ENCODE measurements at regions not wholly inside any gene's neighbourhood (a gene's known extent, or its start where the extent isn't known, plus 50 kb on each side); places are given as distances from the start of the nearest gene placed in this dataset.
"Not testable (repeated sequence)": the region's sequence is repeated elsewhere in the genome, so short reads cannot be mapped to it uniquely, and the experiment has no call there.

- H3K9me3 Mint-ChIP-seq, result no peaks in the 10 kb centered on the region
- H3K27ac Mint-ChIP-seq, result no peak overlapping the region
- peaks cover 9% of the 10 kb centered on the region for H3K4me1 Mint-ChIP-seq
- H3K36me3 Mint-ChIP-seq (ENCODE audit: low read depth), result no peaks in the 10 kb centered on the region
- H3K27me3 Mint-ChIP-seq, result peaks cover 5% of the 10 kb centered on the region
- no peak for DNase-seq
- no peak overlapping the region for H3K4me3 Mint-ChIP-seq
- no peak for ATAC-seq
These were observed 468.6 kb upstream of the ZMIZ1 start for GRCh38 chr10:78600121-78600665.

- H3K4me1 Mint-ChIP-seq, result peaks cover 9% of the 10 kb centered on the region
- no peaks in the 10 kb centered on the region for H3K9me3 Mint-ChIP-seq
- no peak for ATAC-seq
- H3K27me3 Mint-ChIP-seq, result peaks cover 5% of the 10 kb centered on the region
- H3K4me3 Mint-ChIP-seq, result no peak overlapping the region
- no peaks in the 10 kb centered on the region for H3K36me3 Mint-ChIP-seq (ENCODE audit: low read depth)
- no peak overlapping the region for H3K27ac Mint-ChIP-seq
- no peak for DNase-seq
These were observed 468.0 kb upstream of the ZMIZ1 start for GRCh38 chr10:78600740-78601139.

- Mint-ChIP-seq H3K36me3 (ENCODE audit: low read depth) (no peaks in the 10 kb centered on the region), H3K4me3 (no peak overlapping the region), H3K9me3 (no peaks in the 10 kb centered on the region), H3K4me1 (peaks cover 9% of the 10 kb centered on the region), H3K27ac (no peak overlapping the region), H3K27me3 (peaks cover 3% of the 10 kb centered on the region)
- DNase-seq (peak; percentile 43), ATAC-seq (peak; percentile 71)
These were observed 466.4 kb upstream of the ZMIZ1 start for GRCh38 chr10:78602201-78602932.

GRCh38 chr10:78604286-78604685 is 464.5 kb upstream of the ZMIZ1 start:
- ATAC-seq (no peak), DNase-seq (no peak)
- H3K36me3 Mint-ChIP-seq (ENCODE audit: low read depth), result no peaks in the 10 kb centered on the region
- peaks cover 1% of the 10 kb centered on the region for H3K27me3 Mint-ChIP-seq
- peaks cover 9% of the 10 kb centered on the region for H3K4me1 Mint-ChIP-seq
- H3K9me3 Mint-ChIP-seq, result peaks cover 11% of the 10 kb centered on the region
- H3K4me3 Mint-ChIP-seq, result no peak overlapping the region
- H3K27ac Mint-ChIP-seq, result no peak overlapping the region

- no peak for DNase-seq
- Mint-ChIP-seq H3K27me3 (peaks cover 1% of the 10 kb centered on the region), H3K4me1 (peaks cover 9% of the 10 kb centered on the region), H3K4me3 (no peak overlapping the region), H3K27ac (no peak overlapping the region), H3K36me3 (ENCODE audit: low read depth) (no peaks in the 10 kb centered on the region), H3K9me3 (peaks cover 14% of the 10 kb centered on the region)
- ATAC-seq, result no peak
These were observed 464.0 kb upstream of the ZMIZ1 start for GRCh38 chr10:78604721-78605120.

- Mint-ChIP-seq H3K36me3 (ENCODE audit: low read depth) (no peaks in the 10 kb centered on the region), H3K27ac (no peak overlapping the region), H3K4me1 (peaks cover 11% of the 10 kb centered on the region), H3K9me3 (peaks cover 22% of the 10 kb centered on the region), H3K4me3 (no peak overlapping the region), H3K27me3 (peaks cover 3% of the 10 kb centered on the region)
- no peak for DNase-seq
- peak; percentile 63 for ATAC-seq
These were observed 462.9 kb upstream of the ZMIZ1 start for GRCh38 chr10:78605800-78606350.

GRCh38 chr10:78606766-78607165 is 462.0 kb upstream of the ZMIZ1 start:
- not testable (repeated sequence) for H3K27me3 Mint-ChIP-seq; H3K4me3 Mint-ChIP-seq; DNase-seq; H3K36me3 Mint-ChIP-seq (ENCODE audit: low read depth); ATAC-seq; H3K27ac Mint-ChIP-seq
- H3K4me1 Mint-ChIP-seq, result peaks cover 11% of the 10 kb centered on the region
- H3K9me3 Mint-ChIP-seq, result peaks cover 22% of the 10 kb centered on the region

- peaks cover 2% of the 10 kb centered on the region for H3K4me1 Mint-ChIP-seq
- no peak for DNase-seq
- H3K4me3 Mint-ChIP-seq, result no peak overlapping the region
- no peaks in the 10 kb centered on the region for H3K36me3 Mint-ChIP-seq (ENCODE audit: low read depth)
- peaks cover 22% of the 10 kb centered on the region for H3K9me3 Mint-ChIP-seq
- peaks cover 9% of the 10 kb centered on the region for H3K27me3 Mint-ChIP-seq
- ATAC-seq, result no peak
- no peak overlapping the region for H3K27ac Mint-ChIP-seq
These were observed 458.8 kb upstream of the ZMIZ1 start for GRCh38 chr10:78609976-78610375.

GRCh38 chr10:78613132-78613531 is 455.6 kb upstream of the ZMIZ1 start:
- Mint-ChIP-seq H3K27ac (no peak overlapping the region), H3K4me3 (no peak overlapping the region), H3K36me3 (ENCODE audit: low read depth) (no peaks in the 10 kb centered on the region), H3K9me3 (peaks cover 19% of the 10 kb centered on the region), H3K4me1 (peaks cover 2% of the 10 kb centered on the region), H3K27me3 (peaks cover 20% of the 10 kb centered on the region)
- no peak for DNase-seq
- no peak for ATAC-seq

GRCh38 chr10:78614267-78614666 is 454.5 kb upstream of the ZMIZ1 start:
- Mint-ChIP-seq H3K27ac (no peak overlapping the region), H3K4me1 (peaks cover 2% of the 10 kb centered on the region), H3K36me3 (ENCODE audit: low read depth) (no peaks in the 10 kb centered on the region), H3K27me3 (peaks cover 20% of the 10 kb centered on the region), H3K9me3 (peaks cover 11% of the 10 kb centered on the region), H3K4me3 (no peak overlapping the region)
- DNase-seq (no peak), ATAC-seq (no peak)

- no peak overlapping the region for H3K27ac Mint-ChIP-seq
- DNase-seq, result no peak
- ATAC-seq, result no peak
- H3K4me3 Mint-ChIP-seq, result no peak overlapping the region
- H3K9me3 Mint-ChIP-seq, result peaks cover 8% of the 10 kb centered on the region
- H3K36me3 Mint-ChIP-seq (ENCODE audit: low read depth), result no peaks in the 10 kb centered on the region
- H3K27me3 Mint-ChIP-seq, result peaks cover 20% of the 10 kb centered on the region
- H3K4me1 Mint-ChIP-seq, result peaks cover 2% of the 10 kb centered on the region
These were observed 454.0 kb upstream of the ZMIZ1 start for GRCh38 chr10:78614744-78615143.

GRCh38 chr10:78616125-78616695 is 452.6 kb upstream of the ZMIZ1 start:
- Mint-ChIP-seq H3K27me3 (peaks cover 16% of the 10 kb centered on the region), H3K36me3 (ENCODE audit: low read depth) (no peaks in the 10 kb centered on the region), H3K27ac (no peak overlapping the region), H3K4me3 (no peak overlapping the region), H3K9me3 (no peaks in the 10 kb centered on the region), H3K4me1 (no peaks in the 10 kb centered on the region)
- ATAC-seq (no peak), DNase-seq (no peak)

GRCh38 chr10:78617115-78617514 is 451.7 kb upstream of the ZMIZ1 start:
- H3K36me3 Mint-ChIP-seq (ENCODE audit: low read depth), result no peaks in the 10 kb centered on the region
- H3K27ac Mint-ChIP-seq, result no peak overlapping the region
- H3K4me1 Mint-ChIP-seq, result no peaks in the 10 kb centered on the region
- no peak for DNase-seq
- ATAC-seq, result no peak
- peaks cover 13% of the 10 kb centered on the region for H3K27me3 Mint-ChIP-seq
- H3K4me3 Mint-ChIP-seq, result no peak overlapping the region
- H3K9me3 Mint-ChIP-seq, result no peaks in the 10 kb centered on the region

- H3K27me3 Mint-ChIP-seq, result peaks cover 13% of the 10 kb centered on the region
- H3K27ac Mint-ChIP-seq, result no peak overlapping the region
- ATAC-seq, result no peak
- H3K4me1 Mint-ChIP-seq, result no peaks in the 10 kb centered on the region
- DNase-seq, result no peak
- H3K9me3 Mint-ChIP-seq, result no peaks in the 10 kb centered on the region
- H3K4me3 Mint-ChIP-seq, result no peak overlapping the region
- H3K36me3 Mint-ChIP-seq (ENCODE audit: low read depth), result no peaks in the 10 kb centered on the region
These were observed 451.1 kb upstream of the ZMIZ1 start for GRCh38 chr10:78617631-78618030.

- Mint-ChIP-seq H3K4me3 (no peak overlapping the region), H3K9me3 (no peaks in the 10 kb centered on the region), H3K27me3 (peaks cover 15% of the 10 kb centered on the region), H3K27ac (no peak overlapping the region), H3K4me1 (no peaks in the 10 kb centered on the region), H3K36me3 (ENCODE audit: low read depth) (no peaks in the 10 kb centered on the region)
- no peak for ATAC-seq
- no peak for DNase-seq
These were observed 450.7 kb upstream of the ZMIZ1 start for GRCh38 chr10:78618050-78618449.

All from activated naive CD8-positive, alpha-beta T cell treated with anti-CD3 and anti-CD28 coated beads, Interleukin-2, amount 50 U/mL, for 24 hours (primary cell).